Esophagus squamous epithelium (tissue), 5 donors: ENCODE measurements at regions not wholly inside any gene's neighbourhood (a gene's known extent, or its start where the extent isn't known, plus 50 kb on each side); places are given as distances from the start of the nearest gene placed in this dataset.
A peak's percentile ranks its signal among the peaks of the same experiment; 100 is the strongest.

Source experiments
- DNase-seq: peaks from one replicate; lab custom pipeline; 2025; lab: John Stamatoyannopoulos, UW
- H3K27ac ChIP-seq, 4 donors: fragments of 200-600 bp; sonication (generic); one replicate each; pipeline ENCODE4 v1.5.1; 2016 to 2019; ENCODE audit warnings: mild to moderate bottlenecking in 1 of 4
- H3K27me3 ChIP-seq, 4 donors: fragments of 200-600 bp; sonication (generic); 1 replicate in 3 of 4; 2 replicates in 1 of 4; pipeline versions ENCODE4 v1.5.1 to v1.6.0; 2017 to 2021; ENCODE audit warnings: antibody characterized with exemption in 1 of 4
- H3K36me3 ChIP-seq, 3 donors: fragments of 200-600 bp; sonication (generic); one replicate each; pipeline ENCODE4 v1.5.1; 2016 to 2019
- H3K4me1 ChIP-seq, 3 donors: fragments of 200-600 bp; sonication (generic); one replicate each; pipeline ENCODE4 v1.5.1; 2017 to 2019
- H3K4me3 ChIP-seq, 4 donors: fragments of 200-600 bp; sonication (generic); 1 replicate in 3 of 4; 2 replicates in 1 of 4; pipeline ENCODE4 v1.5.1; 2016 to 2019; ENCODE audit warnings: mild to moderate bottlenecking in 2 of 4, moderate library complexity in 1 of 4
- H3K9me3 ChIP-seq, 3 donors: fragments of 200-600 bp; sonication (generic); one replicate each; pipeline ENCODE4 v1.5.1; 2016 to 2019
- POLR2A ChIP-seq, 4 donors: fragments of 450-650 bp; IDR thresholded peaks; one replicate each; pipeline ENCODE4 v1.6.1; 2017; ENCODE audit warnings: antibody characterized with exemption in 4 of 4, mild to moderate bottlenecking in 4 of 4, moderate library complexity in 3 of 4
- WGBS, 2 donors: methylation state at CpG; one replicate each; pipeline ENCODE4 v1.1.5; 2018; 5-methylcytosine and 5-hydroxymethylcytosine counted together
- intact Hi-C: fragments of 100-400 bp; cut with DNase I; formaldehyde crosslinking; loops from one replicate; pipeline ENCODE4 v1.15.0; 2022
- TF ChIP-seq, protein P1 (sequence below), 6 experiments: fragments of 450-650 bp in 4 of 6; fragments of 200-600 bp in 2 of 6; sonication (generic) in 2 of 6; IDR thresholded peaks; one replicate each; pipeline ENCODE4 v1.5.1; 2016 to 2019; ENCODE audit warnings: antibody characterized with exemption in 6 of 6, mild to moderate bottlenecking in 4 of 6, moderate library complexity in 4 of 6
- donor health status: DM: yes; HTN: yes; CAD: no.

DNA sequence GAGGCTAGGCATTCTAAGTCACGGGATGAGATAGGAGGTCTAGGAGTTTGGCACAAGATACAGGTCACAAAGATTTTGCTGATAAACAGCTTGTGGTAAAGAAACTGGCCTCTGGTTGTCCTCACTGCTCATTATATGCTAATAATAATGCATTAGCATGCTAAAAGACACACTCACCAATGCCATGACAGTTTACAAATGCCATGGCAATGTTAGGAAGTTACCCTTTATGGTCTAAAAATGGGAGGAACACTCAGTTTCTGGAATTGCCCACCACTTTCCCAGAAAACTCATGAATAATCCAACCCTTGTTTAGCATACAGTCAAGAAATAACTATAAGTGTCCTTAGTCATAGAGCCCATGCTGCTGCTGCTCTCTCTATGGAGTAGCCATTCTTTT is 286.9 kb downstream of the ZNF674 start:
- no peak for DNase-seq
- no peaks in the 10 kb centered on the region for H3K27me3 ChIP-seq
- peak overlapping the region in 1 of 4 donors; percentile 30 for H3K27ac ChIP-seq
- WGBS, 2 donors = 88 to 89% methylated on average over 1 of the region's 1 CpG
- TF ChIP-seq, protein P1, sequence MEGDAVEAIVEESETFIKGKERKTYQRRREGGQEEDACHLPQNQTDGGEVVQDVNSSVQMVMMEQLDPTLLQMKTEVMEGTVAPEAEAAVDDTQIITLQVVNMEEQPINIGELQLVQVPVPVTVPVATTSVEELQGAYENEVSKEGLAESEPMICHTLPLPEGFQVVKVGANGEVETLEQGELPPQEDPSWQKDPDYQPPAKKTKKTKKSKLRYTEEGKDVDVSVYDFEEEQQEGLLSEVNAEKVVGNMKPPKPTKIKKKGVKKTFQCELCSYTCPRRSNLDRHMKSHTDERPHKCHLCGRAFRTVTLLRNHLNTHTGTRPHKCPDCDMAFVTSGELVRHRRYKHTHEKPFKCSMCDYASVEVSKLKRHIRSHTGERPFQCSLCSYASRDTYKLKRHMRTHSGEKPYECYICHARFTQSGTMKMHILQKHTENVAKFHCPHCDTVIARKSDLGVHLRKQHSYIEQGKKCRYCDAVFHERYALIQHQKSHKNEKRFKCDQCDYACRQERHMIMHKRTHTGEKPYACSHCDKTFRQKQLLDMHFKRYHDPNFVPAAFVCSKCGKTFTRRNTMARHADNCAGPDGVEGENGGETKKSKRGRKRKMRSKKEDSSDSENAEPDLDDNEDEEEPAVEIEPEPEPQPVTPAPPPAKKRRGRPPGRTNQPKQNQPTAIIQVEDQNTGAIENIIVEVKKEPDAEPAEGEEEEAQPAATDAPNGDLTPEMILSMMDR (IDR thresholded peaks at IDR 0.05) = no peak
- no peak for TF ChIP-seq POLR2A (IDR thresholded peaks at IDR 0.05)
- intact Hi-C loops = no loop called here
- H3K4me3 ChIP-seq = no peak overlapping the region
- peaks cover 0 to 42% (median 0%) of the 10 kb centered on the region in 3 donors for H3K4me1 ChIP-seq
- no peaks in the 10 kb centered on the region for H3K9me3 ChIP-seq
- no peaks in the 10 kb centered on the region for H3K36me3 ChIP-seq

DNA sequence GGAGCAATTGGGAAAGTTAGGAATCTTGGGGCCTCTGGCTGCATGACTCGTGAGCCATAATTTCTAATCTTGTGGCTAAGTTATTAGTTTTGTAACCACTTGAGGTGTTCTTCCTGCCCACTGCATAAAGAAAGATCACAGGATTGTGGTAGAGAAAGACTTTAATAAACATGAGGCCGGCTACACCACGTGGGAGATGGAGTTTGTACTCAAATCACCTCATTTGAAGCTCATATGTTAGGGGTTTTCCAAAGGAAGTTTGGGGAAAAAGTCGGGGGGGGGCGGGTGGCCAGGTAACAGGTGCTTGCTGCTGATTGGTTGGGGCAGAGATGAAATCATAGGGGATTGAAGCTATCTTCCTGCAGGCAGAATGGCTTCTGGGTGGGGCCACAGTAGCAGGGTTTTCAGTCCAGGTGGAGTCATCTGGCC is 287.8 kb downstream of the ZNF674 start:
- Histone ChIP-seq H3K4me1 (peaks cover 0 to 36% (median 0%) of the 10 kb centered on the region in 3 donors), H3K4me3 (no peak overlapping the region), H3K36me3 (no peaks in the 10 kb centered on the region), H3K9me3 (no peaks in the 10 kb centered on the region), H3K27me3 (no peaks in the 10 kb centered on the region), H3K27ac (peak overlapping the region in 1 of 4 donors; percentile 4)
- no peak for DNase-seq
- intact Hi-C loops = no loop called here
- 33 to 39% methylated on average over 2 to 5 of the region's 5 CpGs for whole genome bisulfite sequencing, 2 donors
- no peak for TF ChIP-seq POLR2A (IDR thresholded peaks at IDR 0.05)
- TF ChIP-seq, protein P1 (IDR thresholded peaks at IDR 0.05) = no peak

DNA sequence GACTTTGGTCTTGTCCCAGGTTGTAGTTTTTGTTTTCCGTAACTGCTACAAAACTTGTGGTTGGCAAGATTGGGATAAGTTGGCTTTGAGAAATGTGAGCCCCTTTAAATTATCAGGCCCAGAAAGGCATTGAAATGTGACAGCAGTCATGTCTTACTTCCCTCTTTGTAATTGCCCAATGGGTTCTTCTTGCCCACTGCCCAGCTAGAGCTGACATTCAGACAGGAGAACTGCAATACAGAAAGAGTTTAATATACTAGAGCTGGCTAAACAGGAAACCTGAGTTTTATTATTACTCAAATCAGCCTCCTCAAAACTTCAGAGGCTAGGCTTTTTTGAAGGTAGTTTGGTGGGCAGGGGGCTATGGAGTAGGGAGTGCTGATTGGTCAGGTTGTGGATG is 288.3 kb downstream of the ZNF674 start:
- no peak for DNase-seq
- Histone ChIP-seq H3K4me1 (peaks cover 0 to 30% (median 0%) of the 10 kb centered on the region in 3 donors), H3K36me3 (no peaks in the 10 kb centered on the region), H3K27me3 (no peaks in the 10 kb centered on the region), H3K9me3 (no peaks in the 10 kb centered on the region), H3K4me3 (no peak overlapping the region), H3K27ac (peak overlapping the region in 2 of 4 donors; percentile 4 to 30)
- WGBS, 2 donors = 78 to 89% methylated on average over 1 of the region's 1 CpG
- TF ChIP-seq POLR2A (IDR thresholded peaks at IDR 0.05) = no peak
- TF ChIP-seq, protein P1 (IDR thresholded peaks at IDR 0.05) = no peak
- intact Hi-C loops = no loop called here

GRCh38 chrX:46255046-46255445 is 290.2 kb downstream of the ZNF674 start:
- WGBS, 2 donors = 57 to 64% methylated on average over 1 of the region's 1 CpG
- no peaks in the 10 kb centered on the region for H3K36me3 ChIP-seq
- no peaks in the 10 kb centered on the region for H3K9me3 ChIP-seq
- TF ChIP-seq, protein P1 (IDR thresholded peaks at IDR 0.05) = no peak
- TF ChIP-seq POLR2A (IDR thresholded peaks at IDR 0.05) = no peak
- intact Hi-C loops = no loop called here
- no peaks in the 10 kb centered on the region for H3K27me3 ChIP-seq
- DNase-seq = no peak
- H3K27ac ChIP-seq = no peak overlapping the region
- no peak overlapping the region for H3K4me3 ChIP-seq
- H3K4me1 ChIP-seq = peaks cover 0 to 13% (median 0%) of the 10 kb centered on the region in 3 donors

GRCh38 chrX:46254641-46255040 is 290.6 kb downstream of the ZNF674 start:
- Histone ChIP-seq H3K4me1 (peaks cover 0 to 10% (median 0%) of the 10 kb centered on the region in 3 donors), H3K9me3 (no peaks in the 10 kb centered on the region), H3K27ac (no peak overlapping the region), H3K27me3 (no peaks in the 10 kb centered on the region), H3K36me3 (no peaks in the 10 kb centered on the region), H3K4me3 (no peak overlapping the region)
- WGBS, 2 donors = 30 to 40% methylated on average over 1 of the region's 1 CpG
- DNase-seq = no peak
- TF ChIP-seq POLR2A (IDR thresholded peaks at IDR 0.05) = no peak
- TF ChIP-seq, protein P1 (IDR thresholded peaks at IDR 0.05) = no peak
- intact Hi-C loops = no loop called here
